HEK293 (cell line): ENCODE measurements at regions not wholly inside any gene's neighbourhood (a gene's known extent, or its start where the extent isn't known, plus 50 kb on each side); places are given as distances from the start of the nearest gene placed in this dataset.

Experiments
- KLF1 ChIP-seq: fragments of 450-650 bp; formaldehyde crosslinking; IDR thresholded peaks from 2 replicates; pipeline ENCODE4 v1.5.1; 2016; ENCODE audit warnings: missing biosample characterization, missing genetic modification characterization
- TF ChIP-seq, protein P1 (sequence below): fragments of 450-650 bp; formaldehyde crosslinking; IDR thresholded peaks from 2 replicates; pipeline ENCODE4 v1.5.1; 2016; ENCODE audit warnings: missing biosample characterization, missing genetic modification characterization

DNA sequence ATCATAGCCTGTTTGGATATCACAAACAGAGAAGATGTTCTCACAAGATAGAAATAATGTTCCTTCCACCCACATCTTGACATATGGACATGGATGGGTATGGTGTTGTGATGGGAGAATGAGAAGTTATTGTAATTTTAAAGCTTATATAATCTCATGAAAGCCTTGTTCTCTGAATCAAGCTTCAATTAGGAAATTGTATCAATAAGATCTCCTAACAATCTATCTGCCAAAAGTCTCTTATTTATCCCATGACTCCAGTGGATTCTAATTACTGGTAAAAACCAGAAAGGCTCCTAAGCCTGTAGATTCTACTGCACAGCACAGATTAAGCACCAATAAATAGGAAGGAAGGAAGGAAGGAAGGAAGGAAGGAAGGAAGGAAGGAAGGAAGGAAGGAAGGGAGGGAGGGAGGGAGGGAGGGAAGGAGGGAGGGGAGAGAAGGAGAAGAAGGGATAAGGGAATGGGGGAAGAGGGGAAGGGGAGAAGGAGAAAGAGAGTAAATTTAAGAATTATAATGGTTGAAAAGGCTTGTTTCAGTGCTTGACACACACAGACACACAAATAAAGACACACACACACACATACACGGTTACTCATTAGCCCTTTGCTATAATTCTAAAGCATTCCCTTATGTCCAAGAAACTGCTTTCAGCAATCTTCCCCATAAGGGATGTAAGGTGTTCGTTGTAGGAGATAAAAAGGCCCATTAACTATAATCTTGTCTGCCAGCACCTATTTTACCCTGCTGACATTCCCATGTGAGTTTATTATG is 258.0 kb upstream of the API5 start:
- TF ChIP-seq KLF1 = no peak
- TF ChIP-seq, protein P1, sequence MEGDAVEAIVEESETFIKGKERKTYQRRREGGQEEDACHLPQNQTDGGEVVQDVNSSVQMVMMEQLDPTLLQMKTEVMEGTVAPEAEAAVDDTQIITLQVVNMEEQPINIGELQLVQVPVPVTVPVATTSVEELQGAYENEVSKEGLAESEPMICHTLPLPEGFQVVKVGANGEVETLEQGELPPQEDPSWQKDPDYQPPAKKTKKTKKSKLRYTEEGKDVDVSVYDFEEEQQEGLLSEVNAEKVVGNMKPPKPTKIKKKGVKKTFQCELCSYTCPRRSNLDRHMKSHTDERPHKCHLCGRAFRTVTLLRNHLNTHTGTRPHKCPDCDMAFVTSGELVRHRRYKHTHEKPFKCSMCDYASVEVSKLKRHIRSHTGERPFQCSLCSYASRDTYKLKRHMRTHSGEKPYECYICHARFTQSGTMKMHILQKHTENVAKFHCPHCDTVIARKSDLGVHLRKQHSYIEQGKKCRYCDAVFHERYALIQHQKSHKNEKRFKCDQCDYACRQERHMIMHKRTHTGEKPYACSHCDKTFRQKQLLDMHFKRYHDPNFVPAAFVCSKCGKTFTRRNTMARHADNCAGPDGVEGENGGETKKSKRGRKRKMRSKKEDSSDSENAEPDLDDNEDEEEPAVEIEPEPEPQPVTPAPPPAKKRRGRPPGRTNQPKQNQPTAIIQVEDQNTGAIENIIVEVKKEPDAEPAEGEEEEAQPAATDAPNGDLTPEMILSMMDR = no peak
